H9 (cell line): ENCODE measurements at regions not wholly inside any gene's neighbourhood (a gene's known extent, or its start where the extent isn't known, plus 50 kb on each side); places are given as distances from the start of the nearest gene placed in this dataset.

Experiments
- DNase-seq: peaks from one replicate; pipeline ENCODE4 v3.0.0-alpha.2; 2017
- H2AFZ ChIP-seq: one replicate; pipeline ENCODE4 v1.6.1; 2013; ENCODE audit warnings: mild to moderate bottlenecking, low read length, control low read depth, moderate library complexity
- H2AK5ac ChIP-seq: 2 replicates; pipeline ENCODE4 v1.6.1; 2013; ENCODE audit warnings: low read length, control low read depth, mixed read lengths; ENCODE audit not compliant: insufficient read length
- H2BK120ac ChIP-seq: one replicate; pipeline ENCODE4 v1.6.1; 2013; ENCODE audit warnings: low read depth, mild to moderate bottlenecking, low read length, control low read depth, inconsistent platforms; ENCODE audit not compliant: poor library complexity, severe bottlenecking
- H2BK12ac ChIP-seq: 2 replicates; pipeline ENCODE4 v1.6.1; 2013; ENCODE audit warnings: low read length, control low read depth, mixed read lengths, low read depth; ENCODE audit not compliant: insufficient read length
- H2BK15ac ChIP-seq: 2 replicates; pipeline ENCODE4 v1.6.1; 2013; ENCODE audit warnings: low read depth, low read length, control low read depth
- H2BK20ac ChIP-seq: one replicate; pipeline ENCODE4 v1.6.1; 2013; ENCODE audit warnings: low read depth, mild to moderate bottlenecking, low read length, control low read depth, inconsistent platforms; ENCODE audit not compliant: poor library complexity, severe bottlenecking
- H2BK5ac ChIP-seq: 2 replicates; pipeline ENCODE4 v1.6.1; 2013; ENCODE audit warnings: low read length, control low read depth, mixed read lengths; ENCODE audit not compliant: insufficient read length
- H3K14ac ChIP-seq: 2 replicates; pipeline ENCODE4 v1.6.1; 2013; ENCODE audit warnings: low read length, control low read depth; ENCODE audit not compliant: insufficient read depth
- H3K18ac ChIP-seq: 2 replicates; pipeline ENCODE4 v1.6.1; 2013; ENCODE audit warnings: low read depth, mild to moderate bottlenecking, mixed read lengths, low read length, control low read depth; ENCODE audit not compliant: insufficient read length
- H3K23ac ChIP-seq: 2 replicates; pipeline ENCODE4 v1.6.1; 2013; ENCODE audit warnings: low read length, control low read depth, mixed read lengths, low read depth; ENCODE audit not compliant: insufficient read length
- H3K23me2 ChIP-seq: 2 replicates; pipeline ENCODE4 v1.6.1; 2013; ENCODE audit warnings: low read depth, mild to moderate bottlenecking, mixed read lengths, low read length, control low read depth; ENCODE audit not compliant: insufficient read length, poor library complexity, severe bottlenecking
- H3K27ac ChIP-seq: 2 replicates; pipeline ENCODE4 v1.5.1; 2013; ENCODE audit warnings: low read length, control low read depth, mixed read lengths, low read depth; ENCODE audit not compliant: insufficient read length
- H3K27me3 ChIP-seq: 2 replicates; pipeline ENCODE4 v1.6.1; 2013; ENCODE audit warnings: low read length, control low read depth, inconsistent platforms; ENCODE audit not compliant: insufficient read depth
- H3K4ac ChIP-seq: 2 replicates; pipeline ENCODE4 v1.6.1; 2013; ENCODE audit warnings: low read depth, mild to moderate bottlenecking, control low read depth, inconsistent platforms, low read length, moderate library complexity
- H3K4me1 ChIP-seq: 2 replicates; pipeline ENCODE4 v1.6.1; 2013; ENCODE audit warnings: low read length, control low read depth, inconsistent platforms; ENCODE audit not compliant: insufficient read depth
- H3K4me2 ChIP-seq: 2 replicates; pipeline ENCODE4 v1.6.1; 2013; ENCODE audit warnings: low read length, control low read depth, mixed read lengths; ENCODE audit not compliant: insufficient read length, insufficient read depth
- H3K56ac ChIP-seq: 2 replicates; pipeline ENCODE4 v1.6.1; 2013; ENCODE audit warnings: low read depth, mild to moderate bottlenecking, mixed read lengths, low read length, control low read depth; ENCODE audit not compliant: insufficient read length
- H3K79me1 ChIP-seq: 2 replicates; pipeline ENCODE4 v1.6.1; 2013; ENCODE audit warnings: low read depth, mild to moderate bottlenecking, moderate library complexity, low read length, control low read depth, inconsistent platforms; ENCODE audit not compliant: insufficient read depth, poor library complexity, severe bottlenecking
- H3K79me2 ChIP-seq: 2 replicates; pipeline ENCODE4 v1.6.1; 2013; ENCODE audit warnings: low read length, control low read depth, inconsistent platforms; ENCODE audit not compliant: insufficient read depth
- H3K9ac ChIP-seq: 2 replicates; pipeline ENCODE4 v1.6.1; 2013; ENCODE audit warnings: low read length, control low read depth, mixed read lengths; ENCODE audit not compliant: insufficient read length; ENCODE audit errors: extremely low read depth
- H3K9me3 ChIP-seq: one replicate; pipeline ENCODE4 v1.6.1; 2013; ENCODE audit warnings: low read depth, low read length, inconsistent platforms; ENCODE audit not compliant: control insufficient read depth
- H3T11ph ChIP-seq: one replicate; pipeline ENCODE4 v1.6.1; 2013; ENCODE audit warnings: mild to moderate bottlenecking, low read length, control low read depth, inconsistent platforms
- H4K20me1 ChIP-seq: one replicate; pipeline ENCODE4 v1.6.1; 2013; ENCODE audit not compliant: control insufficient read depth, insufficient read length, insufficient read depth
- H4K5ac ChIP-seq: 2 replicates; pipeline ENCODE4 v1.6.1; 2013; ENCODE audit warnings: low read depth, mild to moderate bottlenecking, mixed read lengths, low read length, control low read depth; ENCODE audit not compliant: insufficient read length
- H4K8ac ChIP-seq: replicated peaks from 2 replicates; pipeline ENCODE4 v1.6.1; 2013; ENCODE audit warnings: low read length, control low read depth, mixed read lengths, low read depth; ENCODE audit not compliant: insufficient read length
- H4K91ac ChIP-seq: 2 replicates; pipeline ENCODE4 v1.6.1; 2013; ENCODE audit warnings: low read depth, mild to moderate bottlenecking, moderate library complexity, mixed read lengths, low read length, control low read depth; ENCODE audit not compliant: insufficient read length
- H3K27ac Mint-ChIP-seq, 3 experiments: 2 replicates in 2 of 3; 3 replicates in 1 of 3; pipeline ENCODE4 v1.8.0; 2020 to 2021; ENCODE audit warnings: mixed read lengths in 3 of 3, mild to moderate bottlenecking in 1 of 3, moderate library complexity in 1 of 3
- H3K27me3 Mint-ChIP-seq: 2 replicates; pipeline ENCODE4 v1.8.0; 2021; ENCODE audit warnings: low read depth, mild to moderate bottlenecking, moderate library complexity, mixed read lengths
- H3K36me3 Mint-ChIP-seq, 3 experiments: 2 replicates in 2 of 3; 3 replicates in 1 of 3; pipeline ENCODE4 v1.8.0; 2020 to 2021; ENCODE audit warnings: low read depth in 3 of 3, mixed read lengths in 3 of 3; ENCODE audit not compliant: insufficient read depth in 1 of 3
- H3K4me1 Mint-ChIP-seq, 2 experiments: 2 replicates each; pipeline ENCODE4 v1.8.0; 2020; ENCODE audit warnings: mixed read lengths in 2 of 2
- H3K4me3 Mint-ChIP-seq, 2 experiments: 2 replicates in 1 of 2; 3 replicates in 1 of 2; pipeline ENCODE4 v1.8.0; 2020 to 2021; ENCODE audit warnings: mild to moderate bottlenecking in 2 of 2, mixed read lengths in 2 of 2, moderate library complexity in 1 of 2
- H3K9me3 Mint-ChIP-seq, 2 experiments: 2 replicates in 1 of 2; 3 replicates in 1 of 2; pipeline ENCODE4 v1.8.0; 2020; ENCODE audit warnings: mild to moderate bottlenecking in 2 of 2, mixed read lengths in 2 of 2, moderate library complexity in 1 of 2
- whole genome bisulfite sequencing: extraction: QIAGEN DNeasy Blood & Tissue Kit; methylation state at CpG from one replicate; pipeline ENCODE4 v1.1.7; 2013; ENCODE audit warnings: missing lambda C conversion rate, low lambda C conversion rate, mixed read lengths; ENCODE audit not compliant: insufficient read length; ENCODE audit errors: extremely low coverage; 5-methylcytosine and 5-hydroxymethylcytosine counted together
- TF ChIP-seq, protein P1 (sequence below): fragments of 200-600 bp; sonication (generic); conservative IDR thresholded peaks from 3 replicates; pipeline ENCODE4 v1.8.0; 2021; ENCODE audit warnings: antibody characterized with exemption, mild to moderate bottlenecking

- H2AFZ ChIP-seq = no peak overlapping the region
- H3K79me2 ChIP-seq = no peaks in the 10 kb centered on the region; the same call in 1 of the 2 replicates
- no peak overlapping the region for H4K8ac ChIP-seq
- Mint-ChIP-seq H3K4me3 (no peak overlapping the region), H3K36me3 (peaks cover 0 to 2% (median 0%) of the 10 kb centered on the region in 3 experiments; a peak in 2 of 7 replicates), H3K27me3 (no peaks in the 10 kb centered on the region), H3K27ac (peak overlapping the region; percentile 55 to 78 (median 63); a peak in 5 of 7 replicates), H3K4me1 (peaks cover 52 to 53% of the 10 kb centered on the region in 2 experiments), H3K9me3 (no peaks in the 10 kb centered on the region)
- H3K27ac ChIP-seq = no peak overlapping the region
- no peak overlapping the region for H4K5ac ChIP-seq
- H3K4me1 ChIP-seq = peaks cover 6% of the 10 kb centered on the region
- TF ChIP-seq, protein P1, sequence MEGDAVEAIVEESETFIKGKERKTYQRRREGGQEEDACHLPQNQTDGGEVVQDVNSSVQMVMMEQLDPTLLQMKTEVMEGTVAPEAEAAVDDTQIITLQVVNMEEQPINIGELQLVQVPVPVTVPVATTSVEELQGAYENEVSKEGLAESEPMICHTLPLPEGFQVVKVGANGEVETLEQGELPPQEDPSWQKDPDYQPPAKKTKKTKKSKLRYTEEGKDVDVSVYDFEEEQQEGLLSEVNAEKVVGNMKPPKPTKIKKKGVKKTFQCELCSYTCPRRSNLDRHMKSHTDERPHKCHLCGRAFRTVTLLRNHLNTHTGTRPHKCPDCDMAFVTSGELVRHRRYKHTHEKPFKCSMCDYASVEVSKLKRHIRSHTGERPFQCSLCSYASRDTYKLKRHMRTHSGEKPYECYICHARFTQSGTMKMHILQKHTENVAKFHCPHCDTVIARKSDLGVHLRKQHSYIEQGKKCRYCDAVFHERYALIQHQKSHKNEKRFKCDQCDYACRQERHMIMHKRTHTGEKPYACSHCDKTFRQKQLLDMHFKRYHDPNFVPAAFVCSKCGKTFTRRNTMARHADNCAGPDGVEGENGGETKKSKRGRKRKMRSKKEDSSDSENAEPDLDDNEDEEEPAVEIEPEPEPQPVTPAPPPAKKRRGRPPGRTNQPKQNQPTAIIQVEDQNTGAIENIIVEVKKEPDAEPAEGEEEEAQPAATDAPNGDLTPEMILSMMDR = no peak
- no peak overlapping the region for H2BK12ac ChIP-seq
- H2BK15ac ChIP-seq = no peak overlapping the region
- H2BK20ac ChIP-seq = no peak overlapping the region
- H2BK5ac ChIP-seq = no peak overlapping the region
- no peak overlapping the region for H3K9ac ChIP-seq
- no peak overlapping the region for H3K4ac ChIP-seq
- H3K27me3 ChIP-seq = no peaks in the 10 kb centered on the region
- no peak overlapping the region for H3K14ac ChIP-seq
- no peak overlapping the region for H2AK5ac ChIP-seq
- no peaks in the 10 kb centered on the region for H3K23me2 ChIP-seq
- H4K20me1 ChIP-seq = no peaks in the 10 kb centered on the region
- H3K56ac ChIP-seq = no peak overlapping the region
- H3K18ac ChIP-seq = no peak overlapping the region
- WGBS = no CpG with 5 or more reads among the region's 8 CpGs
- no peak overlapping the region for H3K4me2 ChIP-seq
- H4K91ac ChIP-seq = no peak overlapping the region
- H3T11ph ChIP-seq = no peak overlapping the region
- no peak overlapping the region for H2BK120ac ChIP-seq
- no peaks in the 10 kb centered on the region for H3K79me1 ChIP-seq
- DNase-seq = no peak
- H3K9me3 ChIP-seq = no peaks in the 10 kb centered on the region
- H3K23ac ChIP-seq = no peak overlapping the region
These were observed 74.8 kb upstream of the FOXN3 start for GRCh38 chr14:89491711-89492381.
